PC-3 (cell line): ENCODE measurements at regions not wholly inside any gene's neighbourhood (a gene's known extent, or its start where the extent isn't known, plus 50 kb on each side); places are given as distances from the start of the nearest gene placed in this dataset.

Experiments
- EZH2 ChIP-seq: fragments of 300-600 bp; sonication (generic); IDR thresholded peaks from one replicate; pipeline ENCODE4 v1.6.1; 2017; ENCODE audit warnings: antibody characterized with exemption, mild to moderate bottlenecking, low read length; ENCODE audit not compliant: unreplicated experiment
- TF ChIP-seq, protein P1 (sequence below): fragments of 300-600 bp; sonication (generic); conservative IDR thresholded peaks from 2 replicates; pipeline ENCODE4 v1.5.1; 2017; ENCODE audit warnings: antibody characterized with exemption, low read depth, mild to moderate bottlenecking, low read length

GRCh38 chr4:122300776-122301175 is 78.0 kb upstream of the ADAD1 start:
- TF ChIP-seq, protein P1, sequence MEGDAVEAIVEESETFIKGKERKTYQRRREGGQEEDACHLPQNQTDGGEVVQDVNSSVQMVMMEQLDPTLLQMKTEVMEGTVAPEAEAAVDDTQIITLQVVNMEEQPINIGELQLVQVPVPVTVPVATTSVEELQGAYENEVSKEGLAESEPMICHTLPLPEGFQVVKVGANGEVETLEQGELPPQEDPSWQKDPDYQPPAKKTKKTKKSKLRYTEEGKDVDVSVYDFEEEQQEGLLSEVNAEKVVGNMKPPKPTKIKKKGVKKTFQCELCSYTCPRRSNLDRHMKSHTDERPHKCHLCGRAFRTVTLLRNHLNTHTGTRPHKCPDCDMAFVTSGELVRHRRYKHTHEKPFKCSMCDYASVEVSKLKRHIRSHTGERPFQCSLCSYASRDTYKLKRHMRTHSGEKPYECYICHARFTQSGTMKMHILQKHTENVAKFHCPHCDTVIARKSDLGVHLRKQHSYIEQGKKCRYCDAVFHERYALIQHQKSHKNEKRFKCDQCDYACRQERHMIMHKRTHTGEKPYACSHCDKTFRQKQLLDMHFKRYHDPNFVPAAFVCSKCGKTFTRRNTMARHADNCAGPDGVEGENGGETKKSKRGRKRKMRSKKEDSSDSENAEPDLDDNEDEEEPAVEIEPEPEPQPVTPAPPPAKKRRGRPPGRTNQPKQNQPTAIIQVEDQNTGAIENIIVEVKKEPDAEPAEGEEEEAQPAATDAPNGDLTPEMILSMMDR = peak; percentile 34; the same call in 1 of the 2 replicates
- no peak for TF ChIP-seq EZH2
